Uterus (tissue), 2 donors: ENCODE measurements at regions not wholly inside any gene's neighbourhood (a gene's known extent, or its start where the extent isn't known, plus 50 kb on each side); places are given as distances from the start of the nearest gene placed in this dataset.

Source experiments
- CTCF ChIP-seq, 4 experiments: fragments of 200-600 bp in 2 of 4; fragments of 450-650 bp in 2 of 4; sonication (generic) in 2 of 4; IDR thresholded peaks; one replicate each; pipeline ENCODE4 v1.5.1; 2016 to 2019; ENCODE audit warnings: antibody characterized with exemption in 4 of 4, mild to moderate bottlenecking in 2 of 4, moderate library complexity in 1 of 4
- POLR2A ChIP-seq, 2 donors: fragments of 450-650 bp; IDR thresholded peaks; one replicate each; pipeline ENCODE4 v1.6.1; 2016; ENCODE audit warnings: antibody characterized with exemption in 2 of 2, mild to moderate bottlenecking in 1 of 2, moderate library complexity in 1 of 2

GRCh38 chr5:14017904-14018303, 73.4 kb upstream of the DNAH5 start:
- TF ChIP-seq CTCF (IDR thresholded peaks at IDR 0.05) (no peak), POLR2A (IDR thresholded peaks at IDR 0.05) (no peak)
